HG03354 (cell line): ENCODE measurements at regions not wholly inside any gene's neighbourhood (a gene's known extent, or its start where the extent isn't known, plus 50 kb on each side); places are given as distances from the start of the nearest gene placed in this dataset.
"Not testable (repeated sequence)": the region's sequence is repeated elsewhere in the genome, so short reads cannot be mapped to it uniquely, and the experiment has no call there.

Experiments
- ATAC-seq: cut with Tn5 transposase; IDR thresholded peaks from one replicate; pipeline ENCODE4 v1.9.1; 2021; ENCODE audit warnings: mild to moderate bottlenecking; ENCODE audit not compliant: unreplicated experiment, poor library complexity, severe bottlenecking

GRCh38 chrX:46247456-46247855 lies 297.8 kb downstream of the ZNF674 start:
- no peak for ATAC-seq

DNA sequence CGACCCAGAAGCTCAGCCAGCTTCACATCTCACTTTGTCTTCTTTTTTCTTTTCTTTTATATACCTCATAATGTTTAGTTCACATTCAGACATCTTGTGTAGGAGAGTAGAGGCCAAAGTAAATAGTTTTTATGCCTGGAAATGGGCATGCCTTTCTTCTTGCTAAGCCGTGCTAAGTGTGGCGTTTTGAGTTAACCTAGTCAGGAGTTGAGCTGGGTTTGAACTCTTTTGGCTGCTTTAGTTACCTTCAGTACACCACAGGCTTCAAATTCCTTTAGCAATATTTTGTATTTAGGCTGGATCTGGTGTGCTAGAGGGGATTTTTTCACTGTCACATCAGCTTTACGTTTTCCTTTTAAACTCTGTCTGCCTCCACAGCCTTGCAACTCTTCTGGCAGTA lies 300.8 kb downstream of the ZNF674 start:
- no peak for ATAC-seq

DNA sequence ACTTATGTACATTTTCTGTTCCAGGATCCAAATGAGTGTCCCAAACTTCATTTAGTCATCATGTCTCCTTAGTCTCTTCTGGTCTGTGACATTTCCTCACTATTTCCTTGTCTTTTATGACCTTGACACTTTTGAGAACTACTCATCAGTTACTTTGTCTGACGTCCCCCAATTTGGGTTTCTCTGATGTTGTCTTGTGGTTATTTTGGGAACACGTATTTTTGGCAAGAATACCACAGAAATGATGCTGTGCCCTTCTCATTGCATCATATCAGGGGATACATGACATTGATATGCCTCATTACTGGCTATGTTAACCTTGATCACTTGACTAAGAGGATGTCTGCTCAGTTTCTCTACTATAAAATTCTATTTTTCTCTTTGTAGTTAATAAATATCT lies 308.8 kb downstream of the ZNF674 start:
- no peak for ATAC-seq

DNA sequence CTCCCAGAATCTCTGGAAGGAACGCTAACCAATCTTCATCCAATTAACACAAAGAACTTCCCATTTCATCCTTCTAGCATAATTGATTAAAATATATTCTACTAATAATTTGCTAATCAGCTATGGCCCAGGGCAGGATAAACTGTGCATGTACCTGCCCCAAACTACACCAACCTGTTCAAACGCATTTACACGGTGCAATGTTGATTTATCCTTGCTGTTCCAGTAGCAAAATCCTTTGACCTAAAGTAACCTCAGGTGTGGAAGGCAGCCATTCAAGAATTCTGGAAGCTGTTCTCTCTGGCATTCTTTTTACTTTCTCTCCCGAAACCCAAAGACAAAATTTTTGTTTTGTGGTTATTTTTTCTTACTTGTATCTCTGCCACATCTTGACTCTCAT lies 309.4 kb downstream of the ZNF674 start:
- ATAC-seq = no peak

DNA sequence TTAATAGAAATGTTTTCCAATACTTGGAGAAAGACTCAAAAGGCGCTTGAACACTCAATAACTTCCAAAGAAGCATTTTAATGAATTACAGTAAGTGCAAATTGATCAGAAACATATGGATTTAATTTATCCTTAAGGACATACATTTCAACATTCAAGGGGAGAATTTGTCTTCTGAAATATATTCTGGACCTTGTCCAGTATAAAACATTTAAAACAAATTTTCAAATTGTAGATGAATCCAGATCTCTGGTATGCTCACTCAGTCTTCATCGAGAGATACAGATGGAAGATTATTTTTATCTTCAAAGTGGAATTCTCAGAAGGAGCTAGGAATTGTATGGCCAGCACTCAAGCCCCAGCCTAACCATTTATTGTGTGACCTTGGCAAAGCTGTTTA lies 310.4 kb downstream of the ZNF674 start:
- ATAC-seq = no peak

GRCh38 chrX:46228389-46228788 lies 316.8 kb downstream of the ZNF674 start:
- no peak for ATAC-seq

GRCh38 chrX:46226422-46226821 lies 318.8 kb downstream of the ZNF674 start:
- no peak for ATAC-seq

DNA sequence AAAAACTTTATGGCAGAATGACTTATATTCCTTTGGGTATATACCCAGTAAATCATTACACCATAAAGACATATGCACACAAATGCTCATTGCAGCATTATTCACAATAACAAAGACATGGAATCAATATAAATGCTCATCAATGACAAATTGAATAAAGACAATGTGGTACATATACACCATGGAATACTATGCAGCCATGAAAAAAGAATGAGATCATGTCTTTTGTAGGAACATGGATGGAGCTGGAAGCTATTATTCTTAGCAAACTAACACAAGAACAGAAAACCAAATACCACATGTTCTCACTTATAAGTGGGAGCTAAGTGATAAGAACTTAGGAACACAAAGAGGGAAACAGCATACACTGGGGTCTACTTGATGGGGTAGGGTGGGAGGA lies 321.7 kb downstream of the ZNF674 start:
- not testable (repeated sequence) for ATAC-seq

- ATAC-seq = no peak
Measured at GRCh38 chrX:46220822-46221221, 324.4 kb downstream of the ZNF674 start.

DNA sequence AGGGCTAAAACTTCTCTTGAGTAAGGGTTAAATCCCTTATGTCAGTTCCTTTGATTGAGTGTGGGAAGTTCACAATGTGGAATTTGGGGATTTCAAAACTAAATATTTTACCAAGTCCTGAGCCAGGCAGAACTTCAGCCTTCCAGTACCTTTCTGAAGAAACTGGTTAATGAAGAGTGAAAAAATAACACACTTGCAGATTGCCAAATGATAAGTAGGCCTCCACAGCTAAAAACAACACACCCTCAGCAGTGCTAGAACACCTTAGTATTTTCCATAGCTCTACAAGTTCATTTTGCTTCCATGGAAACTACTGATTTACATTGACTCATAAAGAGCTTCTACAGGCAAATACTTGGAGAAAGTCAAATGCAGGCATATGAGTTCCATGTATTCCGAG lies 326.8 kb downstream of the ZNF674 start:
- ATAC-seq = no peak

GRCh38 chrX:46216406-46216805 lies 328.8 kb downstream of the ZNF674 start:
- no peak for ATAC-seq

GRCh38 chrX:46211079-46211478 lies 334.1 kb downstream of the ZNF674 start:
- ATAC-seq = no peak

DNA sequence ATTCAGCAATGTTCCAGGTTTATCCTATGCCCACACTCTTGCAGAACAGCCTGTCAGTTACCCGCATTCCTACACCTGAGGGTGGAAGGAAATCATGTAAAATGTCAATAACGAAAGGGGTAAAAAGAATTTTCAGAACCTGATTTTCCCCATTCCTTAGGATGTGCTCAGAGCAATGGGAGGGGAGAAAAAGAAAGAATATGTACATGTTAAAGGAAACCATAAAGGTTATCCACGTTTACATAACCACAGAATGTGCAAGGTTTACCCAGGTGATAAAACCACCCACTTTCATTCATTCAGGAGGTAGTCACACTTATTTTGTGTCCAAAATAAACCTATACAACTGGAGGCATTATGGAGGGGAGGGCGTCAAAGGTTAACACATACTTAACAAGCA lies 335.5 kb downstream of the ZNF674 start:
- no peak for ATAC-seq

GRCh38 chrX:46209037-46209436 lies 336.2 kb downstream of the ZNF674 start:
- ATAC-seq = no peak

DNA sequence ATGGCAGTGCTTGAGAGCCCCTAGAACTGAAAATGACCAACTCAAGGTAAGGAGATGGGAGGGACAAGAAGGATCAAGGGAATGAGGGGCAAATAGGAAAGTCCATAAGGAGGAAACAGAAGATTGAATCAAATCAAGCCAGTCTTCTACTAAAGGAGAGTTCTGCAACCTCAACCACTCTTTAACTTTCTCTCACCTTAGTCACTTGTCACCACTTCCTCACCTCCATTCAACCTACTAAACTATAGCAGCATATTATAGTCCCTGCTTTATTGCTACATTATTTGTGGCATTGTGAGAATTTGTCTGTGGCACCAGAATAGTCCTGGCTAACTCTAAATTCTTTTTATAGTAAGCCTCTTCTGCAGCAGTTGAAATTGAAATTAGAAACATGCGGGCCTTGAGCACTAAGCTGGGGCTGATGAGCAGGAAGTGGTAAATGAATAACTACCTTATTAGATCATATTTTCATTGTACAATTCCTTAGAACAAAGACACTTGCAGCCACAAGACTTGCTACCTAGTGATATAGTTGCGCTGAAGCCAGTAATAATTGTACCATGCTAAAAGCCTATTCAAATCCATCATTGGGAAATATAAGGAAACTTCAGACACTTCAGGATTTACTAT lies 336.9 kb downstream of the ZNF674 start:
- ATAC-seq = peak; percentile 51

- no peak for ATAC-seq
Measured at GRCh38 chrX:46204721-46205422, 340.3 kb downstream of the ZNF674 start.

DNA sequence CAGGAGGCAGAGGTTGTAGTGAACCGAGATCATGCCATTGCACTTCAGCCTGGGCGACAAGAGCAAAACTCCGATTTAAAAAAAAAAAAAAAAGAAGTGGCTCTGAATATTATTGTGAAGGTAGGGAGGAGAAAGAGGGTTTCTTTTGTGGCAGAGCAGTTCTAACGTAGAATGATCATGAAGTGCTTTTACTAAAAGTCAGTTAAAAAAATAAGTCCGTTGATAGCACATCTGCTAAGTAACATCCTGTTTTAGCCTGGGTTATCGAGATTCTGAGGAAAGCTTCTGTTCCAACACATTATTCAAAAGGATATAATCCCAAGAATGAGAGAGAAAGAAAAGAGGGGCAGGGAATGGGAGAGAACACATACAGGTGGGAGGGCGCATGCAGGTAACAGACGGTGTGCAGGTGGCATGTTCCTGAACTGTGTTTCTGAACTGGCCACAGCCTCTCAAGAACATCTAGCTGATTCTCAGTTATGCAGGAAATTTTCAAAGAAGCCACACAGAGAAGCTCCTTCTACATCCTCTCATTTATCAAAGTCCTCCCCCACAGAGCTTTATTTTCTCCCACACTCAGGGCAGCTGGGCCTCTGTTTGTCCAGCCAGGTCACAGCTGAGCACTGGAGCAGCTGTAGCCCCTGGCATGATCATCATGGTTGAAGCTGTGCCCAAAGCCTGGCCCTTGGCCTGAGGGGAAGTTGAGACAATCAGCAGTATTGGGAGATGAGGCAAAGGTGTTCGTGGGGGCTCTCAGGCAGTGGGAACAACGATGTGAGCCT lies 342.3 kb downstream of the ZNF674 start:
- ATAC-seq = no peak

DNA sequence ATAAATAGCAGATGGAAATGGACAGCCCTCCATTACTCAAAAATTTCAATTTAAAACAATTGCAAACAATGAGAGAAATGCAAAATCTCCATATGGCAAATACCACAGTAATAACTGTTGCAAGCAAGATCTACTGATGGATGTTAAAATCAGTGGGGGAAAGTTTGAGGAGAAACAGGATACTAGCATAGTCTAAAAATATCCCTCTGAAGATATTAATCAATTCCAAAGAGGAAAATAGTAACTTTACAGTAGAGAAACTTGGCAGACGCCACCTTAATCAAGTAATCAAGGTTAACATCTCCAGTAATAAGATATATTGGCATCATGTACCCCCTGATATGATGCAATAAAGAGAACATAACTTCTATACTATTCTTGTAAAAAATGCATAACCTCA lies 344.8 kb downstream of the ZNF674 start:
- no peak for ATAC-seq

DNA sequence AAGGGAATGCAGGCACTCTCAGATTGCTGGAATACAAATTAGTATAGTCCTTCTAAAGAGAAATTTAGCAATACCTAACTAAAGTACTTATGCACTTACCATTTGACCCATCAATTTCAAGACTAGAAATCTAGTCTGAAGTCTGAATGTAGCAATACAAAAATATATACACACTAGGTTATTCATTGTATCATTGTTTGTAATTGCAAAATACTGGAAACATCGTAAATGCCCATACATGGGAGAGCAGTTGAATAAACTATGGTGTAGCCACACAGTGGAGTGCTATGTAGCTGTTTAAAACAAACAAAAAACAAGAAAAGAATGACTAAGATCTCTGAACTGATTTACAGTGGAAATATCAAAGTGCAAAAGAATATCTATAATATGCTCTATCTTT lies 346.4 kb downstream of the ZNF674 start:
- ATAC-seq = no peak

DNA sequence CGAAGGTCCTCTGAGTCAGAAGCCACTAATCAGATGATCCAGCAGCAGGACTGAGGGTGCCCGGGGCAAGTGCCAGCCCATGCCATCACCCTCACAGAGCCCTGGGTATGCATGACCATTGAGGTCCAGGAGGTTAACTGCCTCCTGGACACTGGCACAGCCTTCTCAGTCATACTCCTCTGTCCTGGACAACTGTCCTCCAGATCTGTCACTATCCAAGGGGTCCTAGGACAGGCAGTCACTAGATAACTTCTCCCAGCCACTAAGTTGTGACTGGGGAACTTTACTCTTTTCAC lies 358.5 kb downstream of the ZNF674 start:
- not testable (repeated sequence) for ATAC-seq
